ENCODE measurements at regions not wholly inside any gene's neighbourhood (a gene's known extent, or its start where the extent isn't known, plus 50 kb on each side); places are given as distances from the start of the nearest gene placed in this dataset.

DNA sequence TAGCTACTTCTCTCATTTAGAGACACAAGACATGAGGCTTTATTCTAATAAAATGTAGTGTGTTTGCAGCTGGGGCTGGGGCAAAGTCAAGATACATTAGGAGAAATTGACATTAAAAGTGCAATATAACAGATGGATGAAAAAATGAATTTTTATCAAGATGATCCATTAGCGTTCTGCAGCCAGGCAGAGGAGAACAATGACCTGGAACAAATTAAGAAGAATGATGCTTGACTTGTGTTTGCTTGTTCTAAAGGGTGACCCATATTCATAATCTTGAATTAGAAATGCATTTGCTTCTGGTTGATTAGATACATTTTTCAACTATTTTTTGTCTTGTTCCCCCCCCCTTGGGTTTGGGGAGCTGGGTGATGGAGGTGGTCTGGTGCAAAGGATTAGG, 439.5 kb upstream of the BOD1L1 start:
- H3K79me2 ChIP-seq (ENCODE audit: control insufficient read depth, low read length) = no peaks in the 10 kb centered on the region
- H3K36me3 ChIP-seq (ENCODE audit: control insufficient read depth, low read length) = no peaks in the 10 kb centered on the region
- H3K27me3 ChIP-seq (ENCODE audit: control insufficient read depth, low read length) = no peaks in the 10 kb centered on the region
- H3F3A ChIP-seq (ENCODE audit: control insufficient read depth, insufficient read depth) = no peaks in the 10 kb centered on the region
- no peaks in the 10 kb centered on the region for H3K9me3 ChIP-seq (ENCODE audit: control insufficient read depth, insufficient read depth, low read length)
- no peak overlapping the region for H3K27ac ChIP-seq (ENCODE audit: low read depth, low read length)
- no peaks in the 10 kb centered on the region for H4K20me1 ChIP-seq (ENCODE audit: control insufficient read depth, insufficient read depth, low read depth, low read length)
- no peak overlapping the region for H3K4me2 ChIP-seq (ENCODE audit: low read length)
- TF ChIP-seq, protein P1, sequence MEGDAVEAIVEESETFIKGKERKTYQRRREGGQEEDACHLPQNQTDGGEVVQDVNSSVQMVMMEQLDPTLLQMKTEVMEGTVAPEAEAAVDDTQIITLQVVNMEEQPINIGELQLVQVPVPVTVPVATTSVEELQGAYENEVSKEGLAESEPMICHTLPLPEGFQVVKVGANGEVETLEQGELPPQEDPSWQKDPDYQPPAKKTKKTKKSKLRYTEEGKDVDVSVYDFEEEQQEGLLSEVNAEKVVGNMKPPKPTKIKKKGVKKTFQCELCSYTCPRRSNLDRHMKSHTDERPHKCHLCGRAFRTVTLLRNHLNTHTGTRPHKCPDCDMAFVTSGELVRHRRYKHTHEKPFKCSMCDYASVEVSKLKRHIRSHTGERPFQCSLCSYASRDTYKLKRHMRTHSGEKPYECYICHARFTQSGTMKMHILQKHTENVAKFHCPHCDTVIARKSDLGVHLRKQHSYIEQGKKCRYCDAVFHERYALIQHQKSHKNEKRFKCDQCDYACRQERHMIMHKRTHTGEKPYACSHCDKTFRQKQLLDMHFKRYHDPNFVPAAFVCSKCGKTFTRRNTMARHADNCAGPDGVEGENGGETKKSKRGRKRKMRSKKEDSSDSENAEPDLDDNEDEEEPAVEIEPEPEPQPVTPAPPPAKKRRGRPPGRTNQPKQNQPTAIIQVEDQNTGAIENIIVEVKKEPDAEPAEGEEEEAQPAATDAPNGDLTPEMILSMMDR (IDR thresholded peaks at IDR 0.05; ENCODE audit: low read depth, low read length, poor library complexity, severe bottlenecking) = no peak
- TF ChIP-seq EZH2phosphoT487 (IDR thresholded peaks at IDR 0.05; ENCODE audit: borderline replicate concordance, low read length) = no peak
- no peak overlapping the region for H3K4me3 ChIP-seq (ENCODE audit: low read length)
- H3K4me1 ChIP-seq (ENCODE audit: control insufficient read depth, low read length) = no peaks in the 10 kb centered on the region
- no peaks in the 10 kb centered on the region for H3K9me2 ChIP-seq (replicated peaks; ENCODE audit: control insufficient read depth, low read length)

DNA sequence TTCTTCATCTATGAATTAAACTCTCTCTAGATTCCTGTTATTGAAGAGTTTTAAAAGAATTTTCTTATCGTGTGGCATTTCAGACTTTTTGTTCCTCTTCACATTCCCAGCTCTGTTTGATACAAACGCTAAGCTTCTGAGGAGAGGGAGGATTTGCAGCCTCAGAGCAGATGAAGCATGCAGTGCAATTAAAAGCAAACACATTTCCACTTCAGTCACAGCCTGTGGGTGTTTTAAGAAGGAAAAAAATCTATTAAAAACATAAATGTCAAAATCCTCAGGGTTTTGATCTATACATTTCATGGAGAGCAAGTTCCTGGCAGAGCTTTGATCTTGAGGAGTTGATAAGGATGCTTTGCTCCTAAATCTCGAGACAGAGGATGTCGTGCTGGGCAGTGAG, 442.4 kb upstream of the BOD1L1 start:
- no peak overlapping the region for H3K4me2 ChIP-seq (ENCODE audit: low read length)
- TF ChIP-seq, protein P1 (IDR thresholded peaks at IDR 0.05; ENCODE audit: low read depth, low read length, poor library complexity, severe bottlenecking) = no peak
- no peak for TF ChIP-seq EZH2phosphoT487 (IDR thresholded peaks at IDR 0.05; ENCODE audit: borderline replicate concordance, low read length)

DNA sequence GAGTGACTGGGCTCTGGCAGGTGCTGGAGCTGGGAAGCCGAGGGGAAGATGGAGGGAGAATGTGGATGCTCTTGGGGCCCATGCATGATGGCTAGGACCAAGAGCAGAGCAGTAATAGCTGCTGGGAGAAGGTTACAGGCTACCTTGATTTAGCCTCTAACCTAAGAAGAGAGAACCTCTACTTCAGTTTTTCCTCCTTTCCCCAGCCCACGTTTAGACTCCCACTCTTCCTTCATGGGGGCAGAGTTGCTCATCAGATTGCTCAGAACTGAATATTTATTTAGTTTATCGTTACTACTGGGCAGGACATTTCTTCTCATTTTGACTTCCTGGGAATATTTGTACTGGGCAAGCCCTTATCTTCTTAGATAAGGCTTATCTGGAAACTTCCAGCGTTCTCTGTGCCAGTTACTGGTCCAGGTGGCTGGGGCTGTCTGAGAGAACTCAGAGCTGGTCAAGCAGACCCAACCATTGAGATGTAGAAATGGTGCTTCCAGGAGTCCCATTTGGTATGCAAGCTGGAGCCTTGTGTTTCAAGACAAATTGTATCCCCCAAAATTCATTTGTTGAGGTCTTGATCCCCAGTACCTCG, 442.9 kb upstream of the BOD1L1 start:
- no peaks in the 10 kb centered on the region for H3K79me2 ChIP-seq (ENCODE audit: control insufficient read depth, low read length)
- H3K4me1 ChIP-seq (ENCODE audit: control insufficient read depth, low read length) = no peaks in the 10 kb centered on the region
- H3K36me3 ChIP-seq (ENCODE audit: control insufficient read depth, low read length) = no peaks in the 10 kb centered on the region
- H4K20me1 ChIP-seq (ENCODE audit: control insufficient read depth, insufficient read depth, low read depth, low read length) = no peaks in the 10 kb centered on the region
- no peaks in the 10 kb centered on the region for H3K9me2 ChIP-seq (replicated peaks; ENCODE audit: control insufficient read depth, low read length)
- no peak overlapping the region for H3K27ac ChIP-seq (ENCODE audit: low read depth, low read length)
- no peak for TF ChIP-seq EZH2phosphoT487 (IDR thresholded peaks at IDR 0.05; ENCODE audit: borderline replicate concordance, low read length)
- TF ChIP-seq, protein P1 (IDR thresholded peaks at IDR 0.05; ENCODE audit: low read depth, low read length, poor library complexity, severe bottlenecking) = no peak
- H3F3A ChIP-seq (ENCODE audit: control insufficient read depth, insufficient read depth) = no peaks in the 10 kb centered on the region
- no peak overlapping the region for H3K4me3 ChIP-seq (ENCODE audit: low read length)
- peaks cover 7% of the 10 kb centered on the region; the same call in 1 of the 2 replicates for H3K9me3 ChIP-seq (ENCODE audit: control insufficient read depth, insufficient read depth, low read length)
- no peak overlapping the region for H3K4me2 ChIP-seq (ENCODE audit: low read length)
- H3K27me3 ChIP-seq (ENCODE audit: control insufficient read depth, low read length) = no peaks in the 10 kb centered on the region

More for the DNA sequence above, 442.4 kb upstream of the BOD1L1 start:
- Histone ChIP-seq H3K36me3 (ENCODE audit: control insufficient read depth, low read length) (no peaks in the 10 kb centered on the region), H3K9me3 (ENCODE audit: control insufficient read depth, insufficient read depth, low read length) (peaks cover 7% of the 10 kb centered on the region; the same call in 1 of the 2 replicates), H3K79me2 (ENCODE audit: control insufficient read depth, low read length) (no peaks in the 10 kb centered on the region), H3K4me3 (ENCODE audit: low read length) (no peak overlapping the region), H3K9me2 (replicated peaks; ENCODE audit: control insufficient read depth, low read length) (no peaks in the 10 kb centered on the region), H3K27ac (ENCODE audit: low read depth, low read length) (no peak overlapping the region), H3K27me3 (ENCODE audit: control insufficient read depth, low read length) (no peaks in the 10 kb centered on the region), H4K20me1 (ENCODE audit: control insufficient read depth, insufficient read depth, low read depth, low read length) (no peaks in the 10 kb centered on the region), H3K4me1 (ENCODE audit: control insufficient read depth, low read length) (no peaks in the 10 kb centered on the region), H3F3A (ENCODE audit: control insufficient read depth, insufficient read depth) (no peaks in the 10 kb centered on the region)

Data from DOHH2 (cell line).